Ecto neural progenitor cell (in vitro differentiated cells): ENCODE measurements at regions not wholly inside any gene's neighbourhood (a gene's known extent, or its start where the extent isn't known, plus 50 kb on each side); places are given as distances from the start of the nearest gene placed in this dataset.

ENCODE experiments used
- DNase-seq: peaks from one replicate; pipeline ENCODE4 v3.0.0-alpha.2; 2018; ENCODE audit warnings: low spot score

GRCh38 chr11:64501500-64502427 is 54.0 kb upstream of the SLC22A11 start:
- no peak for DNase-seq

DNA sequence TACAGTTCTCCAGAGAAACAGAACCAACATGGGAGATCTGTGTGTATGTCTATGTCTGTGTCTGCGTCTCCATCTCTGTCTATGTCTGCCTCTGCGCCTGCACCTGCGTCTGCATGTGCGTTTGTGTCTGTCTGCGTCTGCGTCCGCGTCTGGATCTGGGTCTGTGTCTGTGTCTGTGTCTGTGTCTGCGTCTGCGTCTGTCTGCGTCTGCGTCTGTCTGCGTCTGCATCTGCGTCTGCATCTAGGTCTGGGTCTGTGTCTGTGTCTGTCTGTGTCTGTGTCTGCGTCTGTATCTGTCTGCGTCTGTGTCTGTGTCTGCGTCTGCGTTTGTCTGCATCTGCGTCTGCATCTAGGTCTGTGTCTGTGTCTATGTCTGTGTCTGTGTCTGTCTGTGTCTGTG is 53.1 kb upstream of the SLC22A11 start:
- DNase-seq = no peak

DNA sequence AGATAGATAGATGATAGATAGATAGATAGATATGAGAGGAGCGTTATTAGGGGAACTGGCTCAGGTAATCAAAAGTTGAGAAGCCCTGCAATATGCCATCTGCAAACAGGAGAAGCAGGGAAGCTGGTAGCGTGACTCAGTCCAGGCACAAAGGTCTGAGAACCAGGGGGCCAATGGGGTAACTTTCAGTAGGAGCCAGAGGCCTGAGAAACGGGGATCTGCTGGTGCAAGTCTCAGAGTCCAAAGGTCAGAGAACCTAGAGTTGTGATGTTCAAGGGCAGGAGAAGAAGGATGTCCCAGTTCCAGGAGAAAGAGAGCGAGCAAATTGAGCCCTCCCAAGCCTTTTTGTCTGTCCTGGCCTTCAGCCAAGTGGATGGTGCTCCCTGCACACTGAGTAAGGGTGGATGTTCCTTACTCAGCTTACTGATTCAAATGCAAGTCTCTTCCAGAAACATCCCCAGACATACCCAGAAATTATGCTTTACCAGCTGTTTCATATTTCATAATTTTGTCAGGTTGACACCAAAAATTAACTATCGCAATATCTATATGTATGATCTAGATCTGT is 52.5 kb upstream of the SLC22A11 start:
- DNase-seq = no peak

DNA sequence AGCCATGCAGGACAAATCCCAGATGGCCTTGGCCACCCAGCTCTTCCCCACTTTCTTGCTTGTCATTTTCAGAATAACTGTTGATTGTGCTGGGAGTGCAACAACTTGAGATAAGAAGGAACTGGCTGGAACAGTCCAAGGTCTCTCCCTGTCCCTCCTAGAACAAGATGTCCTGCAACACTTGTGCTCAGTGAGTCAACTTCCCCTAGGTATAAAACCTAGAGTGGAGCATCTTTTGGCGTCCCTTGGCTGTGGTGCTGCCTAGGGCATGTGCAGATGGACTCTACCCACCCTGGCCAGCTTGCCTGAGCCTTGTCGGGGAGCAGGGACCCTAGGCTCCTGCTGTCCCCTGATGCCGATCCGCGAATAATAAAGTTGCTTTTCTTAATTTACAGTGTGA is 50.7 kb upstream of the SLC22A11 start:
- DNase-seq = no peak
